NCI-H526 (cell line): ENCODE measurements at regions not wholly inside any gene's neighbourhood (a gene's known extent, or its start where the extent isn't known, plus 50 kb on each side); places are given as distances from the start of the nearest gene placed in this dataset.

ENCODE experiments used
- DNase-seq, 2 experiments: peaks; one replicate each; lab custom pipeline; 2025; lab: John Stamatoyannopoulos, UW

- no peak for DNase-seq
Measured at GRCh38 chr6:113495521-113495920, 361.6 kb upstream of the MARCKS start.

- DNase-seq = no peak
Measured at GRCh38 chr6:113496166-113496565, 361.0 kb upstream of the MARCKS start.

- no peak for DNase-seq
Measured at GRCh38 chr6:113500221-113500620, 356.9 kb upstream of the MARCKS start.

- DNase-seq = no peak
Measured at GRCh38 chr6:113505084-113505699, 352.0 kb upstream of the MARCKS start.

GRCh38 chr6:113508249-113508648 lies 348.9 kb upstream of the MARCKS start:
- no peak for DNase-seq

- DNase-seq = no peak
Measured at GRCh38 chr6:113511100-113511499, 346.0 kb upstream of the MARCKS start.

- DNase-seq = no peak
Measured at GRCh38 chr6:113512576-113512975, 344.6 kb upstream of the MARCKS start.

- DNase-seq = no peak
Measured at GRCh38 chr6:113513086-113513485, 344.1 kb upstream of the MARCKS start.

GRCh38 chr6:113522376-113522775 lies 334.8 kb upstream of the MARCKS start:
- no peak for DNase-seq

GRCh38 chr6:113524826-113525225 lies 332.3 kb upstream of the MARCKS start:
- DNase-seq = no peak

GRCh38 chr6:113526553-113526952 lies 330.6 kb upstream of the MARCKS start:
- no peak for DNase-seq

- DNase-seq = no peak
Measured at GRCh38 chr6:113526995-113527394, 330.1 kb upstream of the MARCKS start.

- DNase-seq = no peak
Measured at GRCh38 chr6:113528111-113528510, 329.0 kb upstream of the MARCKS start.

GRCh38 chr6:113529196-113529595 lies 327.9 kb upstream of the MARCKS start:
- DNase-seq = no peak

GRCh38 chr6:113529879-113530278 lies 327.3 kb upstream of the MARCKS start:
- DNase-seq = no peak

- no peak for DNase-seq
Measured at GRCh38 chr6:113530769-113531168, 326.4 kb upstream of the MARCKS start.

GRCh38 chr6:113539202-113539601 lies 317.9 kb upstream of the MARCKS start:
- no peak for DNase-seq

GRCh38 chr6:113539623-113540022 lies 317.5 kb upstream of the MARCKS start:
- no peak for DNase-seq

GRCh38 chr6:113540466-113540865 lies 316.7 kb upstream of the MARCKS start:
- DNase-seq = no peak

GRCh38 chr6:113551168-113551567 lies 306.0 kb upstream of the MARCKS start:
- DNase-seq = no peak

GRCh38 chr6:113556775-113557174 lies 300.4 kb upstream of the MARCKS start:
- DNase-seq = no peak

- DNase-seq = no peak
Measured at GRCh38 chr6:113558431-113558830, 298.7 kb upstream of the MARCKS start.

GRCh38 chr6:113558966-113559365 lies 298.2 kb upstream of the MARCKS start:
- no peak for DNase-seq

- no peak for DNase-seq
Measured at GRCh38 chr6:113560376-113560775, 296.8 kb upstream of the MARCKS start.

- no peak for DNase-seq
Measured at GRCh38 chr6:113560908-113561307, 296.2 kb upstream of the MARCKS start.
